ENCODE measurements at regions not wholly inside any gene's neighbourhood (a gene's known extent, or its start where the extent isn't known, plus 50 kb on each side); places are given as distances from the start of the nearest gene placed in this dataset.
A peak's percentile ranks its signal among the peaks of the same experiment; 100 is the strongest.

DNA sequence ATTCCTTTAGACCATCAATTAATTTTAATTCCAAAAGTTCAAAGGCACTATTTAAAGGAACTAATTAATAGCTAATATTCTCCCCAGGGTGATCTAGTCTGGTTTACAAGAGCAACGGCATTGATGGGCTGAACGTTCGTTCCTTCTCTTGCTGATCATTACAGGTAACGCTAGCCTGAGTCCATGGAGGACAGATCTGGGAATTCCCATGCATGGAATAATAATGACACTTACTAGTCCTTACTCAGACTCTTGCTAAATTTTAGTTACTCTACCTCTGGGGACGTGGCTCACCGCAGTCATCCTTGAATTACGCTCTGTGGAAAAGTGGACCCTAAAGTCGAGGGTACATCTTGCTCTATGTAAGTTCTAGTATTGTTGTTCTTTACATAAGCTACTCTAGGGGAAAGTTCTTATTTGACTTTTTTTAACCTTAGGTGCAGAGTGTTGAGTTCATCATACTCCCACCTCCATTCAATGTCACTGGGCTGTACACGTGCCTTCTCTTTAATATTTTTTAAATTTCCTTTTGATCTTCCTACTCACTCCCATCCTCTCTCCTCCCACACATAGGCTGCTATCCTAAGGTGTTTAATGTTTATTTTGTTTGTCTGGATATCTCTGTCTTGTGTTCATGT lies 133.9 kb downstream of the ZNF281 start:
- Histone ChIP-seq H3K27me3 (ENCODE audit: control insufficient read depth in 4 of 4, insufficient read depth in 4 of 4, low read length in 3 of 4) (no peaks in the 10 kb centered on the region), H3K4me3 (ENCODE audit: low read depth in 1 of 3, low read length in 3 of 3) (no peak overlapping the region), H3K27ac (ENCODE audit: low read depth in 1 of 2, low read length in 2 of 2) (peak overlapping the region; percentile 40 to 72), H3K9ac (ENCODE audit: low read depth in 1 of 2, low read length in 2 of 2) (no peak overlapping the region), H3K9me3 (ENCODE audit: control insufficient read depth in 4 of 4, low read length in 3 of 4) (no peaks in the 10 kb centered on the region), H3K4me1 (ENCODE audit: control insufficient read depth in 4 of 4, insufficient read depth in 4 of 4, low read length in 3 of 4) (peaks cover 0 to 32% (median 19%) of the 10 kb centered on the region in 4 donors), H3K36me3 (ENCODE audit: control insufficient read depth in 4 of 4, insufficient read depth in 3 of 4, low read depth in 1 of 4, low read length in 3 of 4) (no peaks in the 10 kb centered on the region)
- TF ChIP-seq FOXA1 (IDR thresholded peaks at IDR 0.05) (no peak), YY1 (IDR thresholded peaks at IDR 0.05) (peak; percentile 6), TAF1 (conservative IDR thresholded peaks at IDR 0.05) (no peak), JUND (IDR thresholded peaks at IDR 0.05) (peak in 1 of 2 donors; percentile 5), EGR1 (IDR thresholded peaks at IDR 0.05; ENCODE audit: low read depth in 2 of 2) (no peak), RAD21 (IDR thresholded peaks at IDR 0.05) (no peak), RXRA (IDR thresholded peaks at IDR 0.05) (peak; percentile 37 to 56), HNF4G (IDR thresholded peaks at IDR 0.05) (peak; percentile 2), HNF4A (conservative IDR thresholded peaks at IDR 0.05) (peak in 1 of 2 donors; percentile 1), FOXA2 (IDR thresholded peaks at IDR 0.05) (no peak), NR2F2 (IDR thresholded peaks at IDR 0.05) (no peak), SP1 (IDR thresholded peaks at IDR 0.05) (no peak), GABPA (IDR thresholded peaks at IDR 0.05 in 1 of 2, conservative IDR thresholded peaks at IDR 0.05 in 1 of 2) (no peak)
- TF ChIP-seq, protein P1, sequence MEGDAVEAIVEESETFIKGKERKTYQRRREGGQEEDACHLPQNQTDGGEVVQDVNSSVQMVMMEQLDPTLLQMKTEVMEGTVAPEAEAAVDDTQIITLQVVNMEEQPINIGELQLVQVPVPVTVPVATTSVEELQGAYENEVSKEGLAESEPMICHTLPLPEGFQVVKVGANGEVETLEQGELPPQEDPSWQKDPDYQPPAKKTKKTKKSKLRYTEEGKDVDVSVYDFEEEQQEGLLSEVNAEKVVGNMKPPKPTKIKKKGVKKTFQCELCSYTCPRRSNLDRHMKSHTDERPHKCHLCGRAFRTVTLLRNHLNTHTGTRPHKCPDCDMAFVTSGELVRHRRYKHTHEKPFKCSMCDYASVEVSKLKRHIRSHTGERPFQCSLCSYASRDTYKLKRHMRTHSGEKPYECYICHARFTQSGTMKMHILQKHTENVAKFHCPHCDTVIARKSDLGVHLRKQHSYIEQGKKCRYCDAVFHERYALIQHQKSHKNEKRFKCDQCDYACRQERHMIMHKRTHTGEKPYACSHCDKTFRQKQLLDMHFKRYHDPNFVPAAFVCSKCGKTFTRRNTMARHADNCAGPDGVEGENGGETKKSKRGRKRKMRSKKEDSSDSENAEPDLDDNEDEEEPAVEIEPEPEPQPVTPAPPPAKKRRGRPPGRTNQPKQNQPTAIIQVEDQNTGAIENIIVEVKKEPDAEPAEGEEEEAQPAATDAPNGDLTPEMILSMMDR (IDR thresholded peaks at IDR 0.05; ENCODE audit: low read depth, low read length, missing input control) = no peak
- TF ChIP-seq, protein P2, sequence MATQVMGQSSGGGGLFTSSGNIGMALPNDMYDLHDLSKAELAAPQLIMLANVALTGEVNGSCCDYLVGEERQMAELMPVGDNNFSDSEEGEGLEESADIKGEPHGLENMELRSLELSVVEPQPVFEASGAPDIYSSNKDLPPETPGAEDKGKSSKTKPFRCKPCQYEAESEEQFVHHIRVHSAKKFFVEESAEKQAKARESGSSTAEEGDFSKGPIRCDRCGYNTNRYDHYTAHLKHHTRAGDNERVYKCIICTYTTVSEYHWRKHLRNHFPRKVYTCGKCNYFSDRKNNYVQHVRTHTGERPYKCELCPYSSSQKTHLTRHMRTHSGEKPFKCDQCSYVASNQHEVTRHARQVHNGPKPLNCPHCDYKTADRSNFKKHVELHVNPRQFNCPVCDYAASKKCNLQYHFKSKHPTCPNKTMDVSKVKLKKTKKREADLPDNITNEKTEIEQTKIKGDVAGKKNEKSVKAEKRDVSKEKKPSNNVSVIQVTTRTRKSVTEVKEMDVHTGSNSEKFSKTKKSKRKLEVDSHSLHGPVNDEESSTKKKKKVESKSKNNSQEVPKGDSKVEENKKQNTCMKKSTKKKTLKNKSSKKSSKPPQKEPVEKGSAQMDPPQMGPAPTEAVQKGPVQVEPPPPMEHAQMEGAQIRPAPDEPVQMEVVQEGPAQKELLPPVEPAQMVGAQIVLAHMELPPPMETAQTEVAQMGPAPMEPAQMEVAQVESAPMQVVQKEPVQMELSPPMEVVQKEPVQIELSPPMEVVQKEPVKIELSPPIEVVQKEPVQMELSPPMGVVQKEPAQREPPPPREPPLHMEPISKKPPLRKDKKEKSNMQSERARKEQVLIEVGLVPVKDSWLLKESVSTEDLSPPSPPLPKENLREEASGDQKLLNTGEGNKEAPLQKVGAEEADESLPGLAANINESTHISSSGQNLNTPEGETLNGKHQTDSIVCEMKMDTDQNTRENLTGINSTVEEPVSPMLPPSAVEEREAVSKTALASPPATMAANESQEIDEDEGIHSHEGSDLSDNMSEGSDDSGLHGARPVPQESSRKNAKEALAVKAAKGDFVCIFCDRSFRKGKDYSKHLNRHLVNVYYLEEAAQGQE (IDR thresholded peaks at IDR 0.05) = no peak
- TF ChIP-seq, protein P3, sequence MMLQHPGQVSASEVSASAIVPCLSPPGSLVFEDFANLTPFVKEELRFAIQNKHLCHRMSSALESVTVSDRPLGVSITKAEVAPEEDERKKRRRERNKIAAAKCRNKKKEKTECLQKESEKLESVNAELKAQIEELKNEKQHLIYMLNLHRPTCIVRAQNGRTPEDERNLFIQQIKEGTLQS (IDR thresholded peaks at IDR 0.05) = no peak
- TF ChIP-seq, protein P4, sequence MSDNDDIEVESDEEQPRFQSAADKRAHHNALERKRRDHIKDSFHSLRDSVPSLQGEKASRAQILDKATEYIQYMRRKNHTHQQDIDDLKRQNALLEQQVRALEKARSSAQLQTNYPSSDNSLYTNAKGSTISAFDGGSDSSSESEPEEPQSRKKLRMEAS (IDR thresholded peaks at IDR 0.05) = no peak
- TF ChIP-seq, protein P5, sequence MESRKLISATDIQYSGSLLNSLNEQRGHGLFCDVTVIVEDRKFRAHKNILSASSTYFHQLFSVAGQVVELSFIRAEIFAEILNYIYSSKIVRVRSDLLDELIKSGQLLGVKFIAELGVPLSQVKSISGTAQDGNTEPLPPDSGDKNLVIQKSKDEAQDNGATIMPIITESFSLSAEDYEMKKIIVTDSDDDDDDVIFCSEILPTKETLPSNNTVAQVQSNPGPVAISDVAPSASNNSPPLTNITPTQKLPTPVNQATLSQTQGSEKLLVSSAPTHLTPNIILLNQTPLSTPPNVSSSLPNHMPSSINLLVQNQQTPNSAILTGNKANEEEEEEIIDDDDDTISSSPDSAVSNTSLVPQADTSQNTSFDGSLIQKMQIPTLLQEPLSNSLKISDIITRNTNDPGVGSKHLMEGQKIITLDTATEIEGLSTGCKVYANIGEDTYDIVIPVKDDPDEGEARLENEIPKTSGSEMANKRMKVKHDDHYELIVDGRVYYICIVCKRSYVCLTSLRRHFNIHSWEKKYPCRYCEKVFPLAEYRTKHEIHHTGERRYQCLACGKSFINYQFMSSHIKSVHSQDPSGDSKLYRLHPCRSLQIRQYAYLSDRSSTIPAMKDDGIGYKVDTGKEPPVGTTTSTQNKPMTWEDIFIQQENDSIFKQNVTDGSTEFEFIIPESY (IDR thresholded peaks at IDR 0.05) = no peak
- no peak for DNase-seq (ENCODE audit: low spot score)
- 37% methylated on average over 9 of the region's 9 CpGs for WGBS

Measured in liver (tissue), 8 donors.